PFSK-1 (cell line): ENCODE measurements at regions not wholly inside any gene's neighbourhood (a gene's known extent, or its start where the extent isn't known, plus 50 kb on each side); places are given as distances from the start of the nearest gene placed in this dataset.

Source experiments
- FOXP2 ChIP-seq: optimal IDR thresholded peaks from 2 replicates; pipeline ENCODE3; 2011; ENCODE audit warnings: borderline replicate concordance, control low read depth, inconsistent platforms; ENCODE audit not compliant: insufficient read depth; ENCODE audit errors: extremely low read length, extremely low read depth
- POLR2AphosphoS5 ChIP-seq: IDR thresholded peaks from 2 replicates; pipeline ENCODE4 v1.6.1; 2012; ENCODE audit warnings: low read depth, mild to moderate bottlenecking, control low read depth, low read length, moderate library complexity
- REST ChIP-seq, 2 experiments: IDR thresholded peaks; 2 replicates each; pipeline versions ENCODE4 v1.6.1 to v1.8.0; 2011 to 2012; ENCODE audit warnings: low read depth in 2 of 2, low read length in 2 of 2, control low read depth in 1 of 2, inconsistent platforms in 1 of 2, mild to moderate bottlenecking in 1 of 2, moderate library complexity in 1 of 2; ENCODE audit not compliant: insufficient read depth in 1 of 2

- TF ChIP-seq POLR2AphosphoS5 (no peak), FOXP2 (no peak), REST (IDR thresholded peaks at IDR 0.05; ENCODE audit: insufficient read depth in 1 of 2, low read depth in 2 of 2, low read length in 2 of 2) (no peak)
Observed at GRCh38 chr14:55928276-55928675, 189.9 kb upstream of the PELI2 start.
